GM12878 (cell line): ENCODE measurements at regions not wholly inside any gene's neighbourhood (a gene's known extent, or its start where the extent isn't known, plus 50 kb on each side); places are given as distances from the start of the nearest gene placed in this dataset.

Experiments used
- CHD2 ChIP-seq: IDR thresholded peaks from 2 replicates; pipeline ENCODE4 v1.6.1; 2011; ENCODE audit warnings: low read depth, low read length, improper control_type of control experiment, borderline replicate concordance
- EZH2 ChIP-seq: IDR thresholded peaks from 2 replicates; pipeline ENCODE4 v1.6.1; 2012; ENCODE audit warnings: low read depth, mild to moderate bottlenecking, control low read depth, inconsistent platforms, low read length, borderline replicate concordance; ENCODE audit not compliant: control insufficient read depth
- FOXM1 ChIP-seq: IDR thresholded peaks from 2 replicates; pipeline ENCODE4 v1.6.1; 2012; ENCODE audit warnings: low read depth, mild to moderate bottlenecking, inconsistent platforms, low read length, moderate library complexity
- GABPA ChIP-seq: IDR thresholded peaks from 2 replicates; pipeline ENCODE4 v1.6.1; 2014; ENCODE audit warnings: antibody characterized with exemption, low read depth, mild to moderate bottlenecking, inconsistent platforms
- HCFC1 ChIP-seq: fragments of 150-350 bp; IDR thresholded peaks from 2 replicates; pipeline ENCODE4 v1.6.1; 2014; ENCODE audit warnings: low read length
- HDGF ChIP-seq: fragments of 450-650 bp; IDR thresholded peaks from 2 replicates; pipeline ENCODE4 v1.6.1; 2016; ENCODE audit warnings: antibody characterized with exemption
- NFXL1 ChIP-seq: fragments of 450-650 bp; IDR thresholded peaks from 2 replicates; pipeline ENCODE4 v1.6.1; 2017; ENCODE audit warnings: antibody characterized with exemption, mild to moderate bottlenecking, borderline replicate concordance
- NR2F1 ChIP-seq: fragments of 450-650 bp; conservative IDR thresholded peaks from 2 replicates; pipeline ENCODE4 v1.6.1; 2017; ENCODE audit warnings: mild to moderate bottlenecking
- SRF ChIP-seq, 2 experiments: IDR thresholded peaks; 2 replicates each; pipeline ENCODE4 v1.6.1; 2011; ENCODE audit warnings: low read depth in 2 of 2, low read length in 2 of 2, mild to moderate bottlenecking in 1 of 2, moderate library complexity in 1 of 2
- TAF1 ChIP-seq: IDR thresholded peaks from 2 replicates; pipeline ENCODE4 v1.6.1; 2011; ENCODE audit warnings: mild to moderate bottlenecking, low read depth, low read length, borderline replicate concordance
- USF1 ChIP-seq: IDR thresholded peaks from 2 replicates; pipeline ENCODE4 v1.6.1; 2011; ENCODE audit warnings: borderline replicate concordance, low read depth, mild to moderate bottlenecking, moderate library complexity, mixed read lengths, low read length; ENCODE audit not compliant: insufficient read depth; ENCODE audit errors: extremely low read length
- ZNF622 ChIP-seq: fragments of 450-650 bp; IDR thresholded peaks from 2 replicates; pipeline ENCODE4 v1.6.1; 2017; ENCODE audit warnings: mild to moderate bottlenecking, inconsistent platforms
- TF ChIP-seq, protein P1 (sequence below), 3 experiments: IDR thresholded peaks in 2 of 3; conservative IDR thresholded peaks in 1 of 3; 2 replicates each; pipeline ENCODE4 v1.5.1; 2011; ENCODE audit warnings: low read depth in 3 of 3, low read length in 3 of 3, mild to moderate bottlenecking in 3 of 3, control low read depth in 2 of 3, moderate library complexity in 2 of 3, inconsistent platforms in 1 of 3, mixed read lengths in 1 of 3; ENCODE audit not compliant: control insufficient read depth in 2 of 3, insufficient read depth in 1 of 3; ENCODE audit errors: extremely low read depth in 1 of 3
- TF ChIP-seq, protein P2 (sequence below): IDR thresholded peaks from 2 replicates; pipeline ENCODE4 v1.6.1; 2011; ENCODE audit warnings: mild to moderate bottlenecking, low read depth, low read length, moderate library complexity; ENCODE audit not compliant: insufficient replicate concordance

- no peak for TF ChIP-seq NFXL1
- no peak for TF ChIP-seq GABPA
- no peak for TF ChIP-seq TAF1
- TF ChIP-seq HDGF = no peak
- TF ChIP-seq ZNF622 = no peak
- TF ChIP-seq FOXM1 = no peak
- no peak for TF ChIP-seq EZH2
- TF ChIP-seq CHD2 = no peak
- TF ChIP-seq, protein P1, sequence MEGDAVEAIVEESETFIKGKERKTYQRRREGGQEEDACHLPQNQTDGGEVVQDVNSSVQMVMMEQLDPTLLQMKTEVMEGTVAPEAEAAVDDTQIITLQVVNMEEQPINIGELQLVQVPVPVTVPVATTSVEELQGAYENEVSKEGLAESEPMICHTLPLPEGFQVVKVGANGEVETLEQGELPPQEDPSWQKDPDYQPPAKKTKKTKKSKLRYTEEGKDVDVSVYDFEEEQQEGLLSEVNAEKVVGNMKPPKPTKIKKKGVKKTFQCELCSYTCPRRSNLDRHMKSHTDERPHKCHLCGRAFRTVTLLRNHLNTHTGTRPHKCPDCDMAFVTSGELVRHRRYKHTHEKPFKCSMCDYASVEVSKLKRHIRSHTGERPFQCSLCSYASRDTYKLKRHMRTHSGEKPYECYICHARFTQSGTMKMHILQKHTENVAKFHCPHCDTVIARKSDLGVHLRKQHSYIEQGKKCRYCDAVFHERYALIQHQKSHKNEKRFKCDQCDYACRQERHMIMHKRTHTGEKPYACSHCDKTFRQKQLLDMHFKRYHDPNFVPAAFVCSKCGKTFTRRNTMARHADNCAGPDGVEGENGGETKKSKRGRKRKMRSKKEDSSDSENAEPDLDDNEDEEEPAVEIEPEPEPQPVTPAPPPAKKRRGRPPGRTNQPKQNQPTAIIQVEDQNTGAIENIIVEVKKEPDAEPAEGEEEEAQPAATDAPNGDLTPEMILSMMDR (IDR thresholded peaks at IDR 0.05 in 2 of 3, conservative IDR thresholded peaks at IDR 0.05 in 1 of 3; ENCODE audit: control insufficient read depth in 2 of 3, extremely low read depth in 1 of 3, insufficient read depth in 1 of 3, low read depth in 3 of 3, low read length in 3 of 3) = no peak
- no peak for TF ChIP-seq HCFC1
- TF ChIP-seq SRF (IDR thresholded peaks at IDR 0.05; ENCODE audit: low read depth in 2 of 2, low read length in 2 of 2) = no peak
- no peak for TF ChIP-seq NR2F1
- no peak for TF ChIP-seq USF1
- TF ChIP-seq, protein P2, sequence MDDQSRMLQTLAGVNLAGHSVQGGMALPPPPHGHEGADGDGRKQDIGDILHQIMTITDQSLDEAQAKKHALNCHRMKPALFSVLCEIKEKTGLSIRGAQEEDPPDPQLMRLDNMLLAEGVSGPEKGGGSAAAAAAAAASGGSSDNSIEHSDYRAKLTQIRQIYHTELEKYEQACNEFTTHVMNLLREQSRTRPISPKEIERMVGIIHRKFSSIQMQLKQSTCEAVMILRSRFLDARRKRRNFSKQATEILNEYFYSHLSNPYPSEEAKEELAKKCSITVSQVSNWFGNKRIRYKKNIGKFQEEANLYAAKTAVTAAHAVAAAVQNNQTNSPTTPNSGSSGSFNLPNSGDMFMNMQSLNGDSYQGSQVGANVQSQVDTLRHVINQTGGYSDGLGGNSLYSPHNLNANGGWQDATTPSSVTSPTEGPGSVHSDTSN = no peak
These were observed 163.7 kb downstream of the SNAPC1 start for GRCh38 chr14:61925732-61926435.
